Hematopoietic multipotent progenitor cell treated with erythropoietin and hydrocortisone succinate and interleukin-3 and kit ligand, for 4 days (in vitro differentiated cells): ENCODE measurements at regions not wholly inside any gene's neighbourhood (a gene's known extent, or its start where the extent isn't known, plus 50 kb on each side); places are given as distances from the start of the nearest gene placed in this dataset.

Experiments
- DNase-seq: peaks from one replicate; pipeline ENCODE4 v3.0.0-alpha.2; 2015

GRCh38 chr4:126807132-126807531 lies 825.6 kb upstream of the INTU start:
- DNase-seq: no peak

GRCh38 chr4:126812076-126812475 lies 820.7 kb upstream of the INTU start:
- no peak for DNase-seq

DNA sequence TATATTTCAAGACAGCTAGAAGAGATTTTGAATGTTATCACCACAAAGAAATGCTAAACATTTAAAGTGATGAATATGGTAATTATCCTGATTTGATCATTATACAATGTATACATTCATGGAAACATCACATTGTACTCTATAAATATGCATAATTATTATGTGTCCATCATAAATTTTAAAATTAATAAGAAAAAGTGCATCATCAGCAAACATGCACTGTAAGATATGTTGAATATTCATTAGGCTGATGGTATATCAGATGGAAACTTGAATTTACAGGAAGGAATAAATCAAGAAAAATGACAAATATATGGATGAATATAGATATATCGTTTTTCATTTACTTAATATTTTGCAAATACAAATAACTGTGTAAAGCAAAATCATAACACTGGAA lies 812.1 kb upstream of the INTU start:
- no peak for DNase-seq

DNA sequence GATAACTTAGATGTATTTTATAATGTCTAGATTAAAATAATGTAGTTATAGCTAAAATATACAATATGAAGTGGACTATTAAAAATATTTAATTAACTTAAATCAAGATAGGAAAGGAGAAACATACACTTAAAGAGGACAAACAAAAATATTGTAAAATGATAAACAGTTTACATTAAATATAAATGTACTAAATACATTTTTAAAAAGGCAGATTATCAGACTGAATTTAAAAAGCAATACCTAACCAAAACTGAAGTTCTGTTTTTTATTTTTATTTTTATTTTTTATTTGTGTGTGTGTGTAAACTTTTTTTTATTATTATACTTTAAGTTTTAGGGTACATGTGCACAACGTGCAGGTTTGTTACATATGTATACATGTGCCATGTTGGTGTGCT lies 811.6 kb upstream of the INTU start:
- no peak for DNase-seq

DNA sequence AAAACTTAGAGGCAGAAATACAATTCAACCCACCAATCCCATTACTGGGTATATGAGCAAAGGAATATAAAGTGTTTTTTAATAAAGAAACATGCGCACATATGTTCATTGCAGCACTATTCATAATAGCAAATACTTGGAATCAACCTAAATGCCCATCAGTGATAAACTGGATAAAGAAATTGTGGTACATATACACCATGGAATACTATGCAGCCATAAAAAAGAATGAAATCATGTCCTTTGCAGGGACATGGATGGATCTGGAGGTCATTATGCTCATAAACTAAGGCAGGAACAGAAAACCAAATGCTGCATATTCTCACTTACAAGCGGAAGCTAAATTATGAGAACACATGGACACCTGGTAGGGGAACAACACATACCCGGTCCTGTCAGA lies 807.7 kb upstream of the INTU start:
- no peak for DNase-seq

GRCh38 chr4:126827669-126828068 lies 805.1 kb upstream of the INTU start:
- DNase-seq: no peak

- DNase-seq: no peak
These were observed 797.9 kb upstream of the INTU start for GRCh38 chr4:126834854-126835253.

DNA sequence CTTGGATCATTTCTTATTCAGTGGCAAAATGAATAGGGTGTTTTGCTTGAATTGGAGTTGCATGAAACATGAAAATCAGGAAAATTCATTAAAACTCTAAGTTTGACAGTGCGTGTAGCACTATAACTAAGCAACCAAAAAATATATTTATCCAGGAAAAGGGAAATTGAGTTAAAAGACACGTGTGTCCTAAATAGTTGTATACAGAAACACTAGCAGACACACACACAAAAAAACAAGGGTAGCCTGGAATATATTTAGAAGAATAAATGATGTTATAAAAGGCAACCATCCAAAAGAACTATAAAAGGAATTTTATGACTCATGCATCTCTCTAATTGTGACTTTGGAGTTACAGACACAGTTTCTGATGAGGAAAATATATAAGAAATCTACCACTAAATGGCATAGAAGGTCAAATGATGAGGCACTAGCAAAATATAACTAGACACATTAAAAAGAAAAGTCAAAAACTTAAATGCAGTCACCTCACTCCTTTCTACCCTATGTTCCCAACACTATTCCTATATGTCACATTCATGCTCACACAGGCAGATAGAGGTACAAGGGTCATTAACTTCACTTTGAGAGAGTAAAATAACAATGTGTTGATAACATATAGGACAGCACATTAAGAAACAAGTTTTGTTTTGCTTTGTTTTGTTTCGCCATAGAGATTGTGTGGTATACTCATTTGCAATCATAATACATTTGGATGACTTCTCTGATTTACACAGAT lies 793.6 kb upstream of the INTU start:
- DNase-seq: no peak

- DNase-seq: no peak
These were observed 789.2 kb upstream of the INTU start for GRCh38 chr4:126843492-126844067.

- DNase-seq: no peak
These were observed 782.5 kb upstream of the INTU start for GRCh38 chr4:126850286-126850685.

- DNase-seq: no peak
These were observed 781.4 kb upstream of the INTU start for GRCh38 chr4:126851391-126851790.

GRCh38 chr4:126853715-126854114 lies 779.0 kb upstream of the INTU start:
- DNase-seq: no peak

DNA sequence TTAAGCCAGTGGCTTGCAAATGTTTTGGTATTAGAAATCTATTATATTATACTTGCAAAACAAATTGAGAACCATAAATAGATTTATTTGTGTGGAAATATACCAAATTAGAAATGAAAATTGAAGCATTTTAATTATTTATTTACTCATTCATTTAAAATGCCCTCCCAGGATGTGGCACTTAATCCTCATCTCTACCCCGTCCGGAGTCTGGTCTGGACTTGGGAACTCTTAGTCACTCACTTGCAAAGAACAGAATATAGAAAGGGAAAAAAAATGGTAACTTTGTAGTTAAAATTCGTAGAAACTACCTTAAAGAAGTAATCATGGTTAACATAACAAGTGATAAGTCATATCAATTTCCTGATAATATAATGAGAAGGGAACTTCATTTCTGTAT lies 775.9 kb upstream of the INTU start:
- DNase-seq: no peak

GRCh38 chr4:126859314-126859713 lies 773.4 kb upstream of the INTU start:
- DNase-seq: no peak

DNA sequence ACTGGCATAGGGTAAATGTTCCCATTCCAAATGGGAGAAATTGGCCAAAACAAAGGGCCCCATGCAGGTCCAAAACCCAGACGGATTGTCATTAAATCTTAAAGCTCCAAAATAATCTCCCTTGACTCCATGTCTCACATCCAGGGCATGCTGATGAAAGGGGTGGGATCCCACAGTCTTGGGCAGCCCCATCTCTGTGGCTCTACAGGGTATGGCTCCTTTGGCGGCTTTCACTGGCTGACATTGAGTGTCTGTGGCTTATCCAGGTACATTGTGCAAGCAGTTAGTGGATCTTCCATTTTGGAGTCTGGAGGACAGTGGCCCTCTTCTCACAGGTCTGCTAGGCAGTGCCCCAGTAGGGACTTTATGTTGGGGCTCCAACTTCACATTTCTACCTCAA lies 772.9 kb upstream of the INTU start:
- no peak for DNase-seq

DNA sequence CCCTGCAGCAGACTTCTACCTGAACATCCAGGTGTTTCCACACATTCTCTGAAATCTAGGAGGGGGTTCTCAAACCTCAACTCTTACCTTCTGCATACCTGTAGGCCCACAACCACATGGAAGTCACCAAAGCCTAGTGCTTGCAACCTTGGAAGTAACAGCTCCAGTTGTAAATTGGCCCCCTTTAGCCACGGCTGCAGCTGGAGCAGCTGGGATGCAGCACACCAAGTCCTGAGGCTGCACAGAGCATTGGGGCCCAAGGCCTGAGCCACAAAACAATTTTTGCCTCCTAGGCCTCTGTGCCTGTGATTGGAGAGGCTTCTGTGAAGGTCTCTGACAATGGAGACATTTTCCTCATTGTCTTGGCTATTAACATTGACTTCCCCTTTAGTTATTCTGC lies 772.4 kb upstream of the INTU start:
- no peak for DNase-seq

DNA sequence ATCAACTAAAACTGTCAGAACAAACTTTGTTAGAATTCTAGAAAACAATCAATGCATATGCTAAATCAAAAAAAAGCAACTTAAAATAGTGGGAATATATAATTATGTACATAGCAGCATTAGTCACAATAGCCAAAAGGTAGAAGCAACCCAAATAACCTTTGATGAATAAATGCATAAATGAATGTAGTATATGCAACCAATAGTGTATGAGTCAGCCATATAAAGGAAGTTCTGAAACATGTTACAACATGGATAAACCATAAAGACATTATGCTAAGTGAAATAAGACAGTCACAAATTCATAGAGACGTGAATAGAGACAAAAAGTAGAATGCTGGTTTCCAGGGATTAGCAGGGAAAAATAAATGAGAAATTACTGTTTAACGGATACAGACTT lies 762.8 kb upstream of the INTU start:
- no peak for DNase-seq

GRCh38 chr4:126871810-126872209 lies 760.9 kb upstream of the INTU start:
- DNase-seq: no peak

DNA sequence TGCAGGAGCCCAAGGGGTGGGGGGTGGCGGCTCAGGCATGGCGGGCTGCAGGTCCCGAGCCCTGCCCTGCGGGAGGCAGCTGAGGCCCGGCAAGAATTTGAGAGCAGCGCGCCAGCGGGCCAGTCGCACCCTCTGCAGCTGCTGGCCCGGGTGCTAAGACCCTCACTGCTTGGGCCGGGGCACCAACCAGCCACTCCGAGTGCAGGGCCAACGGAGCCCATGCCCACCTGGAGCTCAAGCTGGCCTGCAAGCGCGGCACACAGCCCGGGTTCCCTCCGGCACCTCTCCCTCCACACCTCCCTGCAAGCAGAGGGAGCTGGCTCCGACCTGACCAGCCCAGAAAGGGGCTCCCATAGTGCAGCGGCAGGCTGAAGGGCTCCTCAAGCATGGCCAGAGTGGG lies 758.2 kb upstream of the INTU start:
- no peak for DNase-seq

DNA sequence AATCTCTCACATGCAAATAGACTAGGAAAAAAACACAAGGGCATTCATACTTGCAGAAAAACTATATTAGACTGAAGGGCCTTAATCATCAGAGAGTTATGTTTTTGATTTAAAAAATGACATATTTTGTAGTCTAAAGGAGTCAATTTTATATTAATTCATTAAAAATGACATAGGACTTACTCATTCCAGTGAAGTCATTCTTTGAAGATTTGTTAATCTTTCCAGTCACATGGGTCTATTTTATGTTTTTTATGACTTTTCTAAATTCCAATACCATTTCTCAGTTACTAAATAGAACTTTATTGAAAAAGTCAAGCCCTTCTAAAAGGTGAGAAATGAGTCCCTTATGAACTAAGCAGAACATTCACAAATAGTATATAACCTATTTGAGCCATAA lies 743.8 kb upstream of the INTU start:
- DNase-seq: no peak

DNA sequence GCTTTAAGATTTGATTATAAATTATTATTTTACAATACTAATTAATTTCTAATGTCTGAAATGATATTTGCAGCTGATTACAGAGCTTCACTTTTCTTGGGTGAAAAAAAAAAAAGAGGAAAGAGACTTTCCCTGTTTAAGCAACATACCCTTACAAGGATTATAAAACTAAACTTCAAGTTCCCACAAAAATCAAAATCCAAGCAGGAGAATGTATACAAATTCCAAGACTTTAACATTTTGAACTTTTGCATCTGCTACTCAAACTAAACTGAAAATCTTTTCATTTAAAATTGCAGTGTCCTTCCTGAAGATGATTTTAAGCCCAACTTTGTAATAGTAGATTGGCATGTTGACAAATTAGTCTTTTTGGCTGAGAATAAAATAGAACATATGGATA lies 742.4 kb upstream of the INTU start:
- DNase-seq: no peak

GRCh38 chr4:126890994-126891393 lies 741.8 kb upstream of the INTU start:
- no peak for DNase-seq

- no peak for DNase-seq
These were observed 737.8 kb upstream of the INTU start for GRCh38 chr4:126894963-126895362.

- no peak for DNase-seq
These were observed 736.7 kb upstream of the INTU start for GRCh38 chr4:126895988-126896570.

DNA sequence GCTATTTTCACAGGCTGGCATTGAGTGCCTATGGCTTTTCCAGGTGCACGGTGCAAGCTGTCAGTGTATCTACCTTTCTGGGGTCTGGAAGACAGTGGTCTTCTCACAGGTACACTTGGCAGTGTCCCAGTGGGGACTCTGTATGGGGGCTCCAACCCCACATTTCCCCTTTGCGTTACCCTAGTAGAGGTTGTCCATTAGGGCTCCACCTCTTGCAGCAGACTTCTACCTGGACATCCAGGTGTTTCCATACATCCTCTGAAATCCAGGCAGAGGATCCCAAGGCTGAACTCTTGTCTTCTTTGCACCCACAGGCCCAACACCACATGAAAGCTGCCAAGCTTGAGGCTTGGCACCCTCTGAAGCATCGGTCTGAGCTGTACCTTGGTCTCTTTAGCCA lies 735.7 kb upstream of the INTU start:
- no peak for DNase-seq
